ENCODE measurements at regions not wholly inside any gene's neighbourhood (a gene's known extent, or its start where the extent isn't known, plus 50 kb on each side); places are given as distances from the start of the nearest gene placed in this dataset.

- TF ChIP-seq EP300 (IDR thresholded peaks at IDR 0.05) = no peak
- TF ChIP-seq, protein P1, sequence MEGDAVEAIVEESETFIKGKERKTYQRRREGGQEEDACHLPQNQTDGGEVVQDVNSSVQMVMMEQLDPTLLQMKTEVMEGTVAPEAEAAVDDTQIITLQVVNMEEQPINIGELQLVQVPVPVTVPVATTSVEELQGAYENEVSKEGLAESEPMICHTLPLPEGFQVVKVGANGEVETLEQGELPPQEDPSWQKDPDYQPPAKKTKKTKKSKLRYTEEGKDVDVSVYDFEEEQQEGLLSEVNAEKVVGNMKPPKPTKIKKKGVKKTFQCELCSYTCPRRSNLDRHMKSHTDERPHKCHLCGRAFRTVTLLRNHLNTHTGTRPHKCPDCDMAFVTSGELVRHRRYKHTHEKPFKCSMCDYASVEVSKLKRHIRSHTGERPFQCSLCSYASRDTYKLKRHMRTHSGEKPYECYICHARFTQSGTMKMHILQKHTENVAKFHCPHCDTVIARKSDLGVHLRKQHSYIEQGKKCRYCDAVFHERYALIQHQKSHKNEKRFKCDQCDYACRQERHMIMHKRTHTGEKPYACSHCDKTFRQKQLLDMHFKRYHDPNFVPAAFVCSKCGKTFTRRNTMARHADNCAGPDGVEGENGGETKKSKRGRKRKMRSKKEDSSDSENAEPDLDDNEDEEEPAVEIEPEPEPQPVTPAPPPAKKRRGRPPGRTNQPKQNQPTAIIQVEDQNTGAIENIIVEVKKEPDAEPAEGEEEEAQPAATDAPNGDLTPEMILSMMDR (IDR thresholded peaks at IDR 0.05) = no peak
- TF ChIP-seq POLR2A (IDR thresholded peaks at IDR 0.05) = no peak
- TF ChIP-seq POLR2AphosphoS5 (IDR thresholded peaks at IDR 0.05) = no peak
These were observed 1461.6 kb downstream of the PCDH9 start for GRCh38 chr13:65768545-65768944.

All from suprapubic skin (tissue), 4 donors.